ENCODE measurements at regions not wholly inside any gene's neighbourhood (a gene's known extent, or its start where the extent isn't known, plus 50 kb on each side); places are given as distances from the start of the nearest gene placed in this dataset.

- TF ChIP-seq POLR2AphosphoS5 (IDR thresholded peaks at IDR 0.05; ENCODE audit: low read depth, low read length) (no peak), POLR2A (IDR thresholded peaks at IDR 0.05; ENCODE audit: borderline replicate concordance, extremely low read depth, insufficient read depth, insufficient read length) (no peak), CTCF (IDR thresholded peaks at IDR 0.05 in 2 of 3, conservative IDR thresholded peaks at IDR 0.05 in 1 of 3; ENCODE audit: borderline replicate concordance in 1 of 3, insufficient read depth in 1 of 3, low read depth in 2 of 3, low read length in 2 of 3) (no peak), REST (IDR thresholded peaks at IDR 0.05; ENCODE audit: low read depth) (no peak), ZNF274 (IDR thresholded peaks at IDR 0.05; ENCODE audit: low read depth, low read length) (no peak), CEBPB (IDR thresholded peaks at IDR 0.05; ENCODE audit: low read depth) (no peak)
Observed at GRCh38 chr3:65240366-65240765, 552.6 kb upstream of the ADAMTS9 start.
